ENCODE measurements at regions not wholly inside any gene's neighbourhood (a gene's known extent, or its start where the extent isn't known, plus 50 kb on each side); places are given as distances from the start of the nearest gene placed in this dataset.

- in situ Hi-C loops (cut with MboI; ENCODE audit: low pct_unique_long_range_greater_than_20kb, low sequenced_read_pairs, unreplicated experiment), result no loop called here
- TF ChIP-seq, protein P1, sequence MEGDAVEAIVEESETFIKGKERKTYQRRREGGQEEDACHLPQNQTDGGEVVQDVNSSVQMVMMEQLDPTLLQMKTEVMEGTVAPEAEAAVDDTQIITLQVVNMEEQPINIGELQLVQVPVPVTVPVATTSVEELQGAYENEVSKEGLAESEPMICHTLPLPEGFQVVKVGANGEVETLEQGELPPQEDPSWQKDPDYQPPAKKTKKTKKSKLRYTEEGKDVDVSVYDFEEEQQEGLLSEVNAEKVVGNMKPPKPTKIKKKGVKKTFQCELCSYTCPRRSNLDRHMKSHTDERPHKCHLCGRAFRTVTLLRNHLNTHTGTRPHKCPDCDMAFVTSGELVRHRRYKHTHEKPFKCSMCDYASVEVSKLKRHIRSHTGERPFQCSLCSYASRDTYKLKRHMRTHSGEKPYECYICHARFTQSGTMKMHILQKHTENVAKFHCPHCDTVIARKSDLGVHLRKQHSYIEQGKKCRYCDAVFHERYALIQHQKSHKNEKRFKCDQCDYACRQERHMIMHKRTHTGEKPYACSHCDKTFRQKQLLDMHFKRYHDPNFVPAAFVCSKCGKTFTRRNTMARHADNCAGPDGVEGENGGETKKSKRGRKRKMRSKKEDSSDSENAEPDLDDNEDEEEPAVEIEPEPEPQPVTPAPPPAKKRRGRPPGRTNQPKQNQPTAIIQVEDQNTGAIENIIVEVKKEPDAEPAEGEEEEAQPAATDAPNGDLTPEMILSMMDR (IDR thresholded peaks at IDR 0.05; ENCODE audit: extremely low read depth, insufficient read depth, missing control alignments), result no peak
- no peak for DNase-seq (ENCODE audit: low spot score)
Observed at GRCh38 chr12:79534029-79534867, 156.5 kb downstream of the PAWR start.

DNA sequence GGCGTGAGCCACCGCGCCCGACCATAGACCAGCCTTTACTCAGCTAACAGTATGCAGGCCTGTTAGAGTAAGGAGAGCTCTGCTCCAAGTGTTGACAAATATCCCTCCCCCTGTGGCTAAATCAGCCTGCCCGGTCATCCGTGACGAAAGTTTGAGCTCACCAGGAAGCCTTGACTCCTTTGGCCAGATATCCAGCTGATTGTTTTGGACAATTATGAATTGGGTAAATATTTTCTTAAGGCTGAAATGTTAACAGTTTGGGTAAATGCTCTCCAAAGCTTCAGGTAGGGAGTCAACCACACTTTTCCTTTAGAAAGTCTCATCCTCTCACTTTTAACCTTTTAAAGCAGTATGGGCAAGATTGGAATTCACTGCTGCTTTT lies 157.9 kb downstream of the PAWR start:
- in situ Hi-C loops (cut with MboI; ENCODE audit: low pct_unique_long_range_greater_than_20kb, low sequenced_read_pairs, unreplicated experiment), result no loop called here
- TF ChIP-seq, protein P1 (IDR thresholded peaks at IDR 0.05; ENCODE audit: extremely low read depth, insufficient read depth, missing control alignments), result no peak
- DNase-seq (ENCODE audit: low spot score), result no peak

DNA sequence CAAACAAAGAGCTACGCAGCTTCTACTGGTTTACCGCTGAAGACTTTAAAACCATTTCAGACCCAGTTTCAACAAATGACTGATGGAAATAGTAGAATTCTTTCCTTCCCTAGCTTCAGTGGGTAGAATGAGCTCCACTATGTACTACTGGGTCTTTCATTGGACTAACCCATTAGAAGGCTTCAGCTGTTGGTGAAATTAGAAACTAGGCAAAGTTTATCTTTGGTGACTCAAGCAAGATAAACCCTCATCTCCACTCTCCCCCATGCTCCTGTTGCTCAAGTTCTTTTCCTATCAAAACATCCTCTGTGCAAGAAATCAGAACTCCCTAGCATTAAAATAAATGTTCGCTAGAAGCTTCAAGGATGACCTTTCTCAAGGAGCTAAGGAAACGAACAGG lies 159.2 kb downstream of the PAWR start:
- TF ChIP-seq, protein P1 (IDR thresholded peaks at IDR 0.05; ENCODE audit: extremely low read depth, insufficient read depth, missing control alignments), result no peak
- in situ Hi-C loops (cut with MboI; ENCODE audit: low pct_unique_long_range_greater_than_20kb, low sequenced_read_pairs, unreplicated experiment), result no loop called here
- no peak for DNase-seq (ENCODE audit: low spot score)

GRCh38 chr12:79527473-79527872 lies 163.3 kb downstream of the PAWR start:
- in situ Hi-C loops (cut with MboI; ENCODE audit: low pct_unique_long_range_greater_than_20kb, low sequenced_read_pairs, unreplicated experiment), result no loop called here
- no peak for DNase-seq (ENCODE audit: low spot score)
- TF ChIP-seq, protein P1 (IDR thresholded peaks at IDR 0.05; ENCODE audit: extremely low read depth, insufficient read depth, missing control alignments), result no peak

DNA sequence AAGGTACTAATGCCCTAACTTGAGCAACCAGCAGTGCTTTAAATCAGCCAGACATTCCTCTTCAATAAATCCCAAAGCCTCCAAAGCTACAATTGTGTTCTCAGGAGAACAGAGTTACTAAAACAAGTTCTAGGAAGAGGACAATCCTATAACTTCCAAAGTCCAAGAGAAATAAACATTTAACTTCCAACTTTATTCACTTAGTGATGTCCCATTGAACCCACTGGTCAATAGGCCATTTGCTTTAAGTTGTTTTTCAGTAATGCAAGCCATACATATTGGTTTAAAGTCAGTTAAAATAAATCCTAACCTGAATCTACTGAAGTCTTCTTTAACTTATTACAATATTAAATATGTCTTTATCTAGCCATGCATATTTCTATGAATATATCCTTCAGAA lies 165.4 kb downstream of the PAWR start:
- TF ChIP-seq, protein P1 (IDR thresholded peaks at IDR 0.05; ENCODE audit: extremely low read depth, insufficient read depth, missing control alignments), result no peak
- no peak for DNase-seq (ENCODE audit: low spot score)
- in situ Hi-C loops (cut with MboI; ENCODE audit: low pct_unique_long_range_greater_than_20kb, low sequenced_read_pairs, unreplicated experiment), result no loop called here

GRCh38 chr12:79524507-79525148 lies 166.1 kb downstream of the PAWR start:
- TF ChIP-seq, protein P1 (IDR thresholded peaks at IDR 0.05; ENCODE audit: extremely low read depth, insufficient read depth, missing control alignments), result no peak
- in situ Hi-C loops (cut with MboI; ENCODE audit: low pct_unique_long_range_greater_than_20kb, low sequenced_read_pairs, unreplicated experiment), result no loop called here
- no peak for DNase-seq (ENCODE audit: low spot score)

Data from GM13977 (cell line).